Testis (tissue), 2 donors: ENCODE measurements at regions not wholly inside any gene's neighbourhood (a gene's known extent, or its start where the extent isn't known, plus 50 kb on each side); places are given as distances from the start of the nearest gene placed in this dataset.

Experiments used
- POLR2A ChIP-seq: fragments of 450-650 bp; IDR thresholded peaks from one replicate; pipeline ENCODE4 v1.6.1; 2017; ENCODE audit warnings: antibody characterized with exemption, mild to moderate bottlenecking, moderate library complexity
- TF ChIP-seq, protein P1 (sequence below), 3 experiments: fragments of 450-650 bp in 2 of 3; fragments of 200-600 bp in 1 of 3; sonication (generic) in 1 of 3; IDR thresholded peaks; one replicate each; pipeline ENCODE4 v1.5.1; 2016 to 2019; ENCODE audit warnings: antibody characterized with exemption in 3 of 3, mild to moderate bottlenecking in 2 of 3, moderate library complexity in 1 of 3

DNA sequence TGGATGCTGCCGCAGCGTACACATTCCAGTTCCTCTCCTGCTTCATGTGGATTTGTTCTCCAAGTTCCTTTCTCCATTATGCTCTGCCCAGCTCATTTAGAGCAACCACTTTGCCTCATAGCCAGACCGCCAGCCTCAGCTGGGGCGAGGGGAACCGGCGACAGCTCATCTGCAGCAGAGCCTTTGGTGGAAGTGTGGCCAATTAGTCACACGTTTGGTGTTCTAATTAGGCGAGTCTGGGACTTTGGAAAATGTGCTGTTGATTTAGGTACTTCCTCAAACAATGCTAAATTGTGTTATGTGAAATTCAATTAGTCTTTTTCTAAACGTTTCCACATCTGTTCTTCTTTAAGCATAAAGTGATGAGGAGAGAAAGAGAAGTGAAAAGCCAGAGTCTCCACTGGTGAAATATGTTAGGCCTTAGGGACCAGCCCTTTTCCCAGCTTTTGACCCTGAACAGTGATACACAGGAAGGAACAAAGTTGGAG, 217.9 kb downstream of the TBX18 start:
- TF ChIP-seq POLR2A: no peak
- TF ChIP-seq, protein P1, sequence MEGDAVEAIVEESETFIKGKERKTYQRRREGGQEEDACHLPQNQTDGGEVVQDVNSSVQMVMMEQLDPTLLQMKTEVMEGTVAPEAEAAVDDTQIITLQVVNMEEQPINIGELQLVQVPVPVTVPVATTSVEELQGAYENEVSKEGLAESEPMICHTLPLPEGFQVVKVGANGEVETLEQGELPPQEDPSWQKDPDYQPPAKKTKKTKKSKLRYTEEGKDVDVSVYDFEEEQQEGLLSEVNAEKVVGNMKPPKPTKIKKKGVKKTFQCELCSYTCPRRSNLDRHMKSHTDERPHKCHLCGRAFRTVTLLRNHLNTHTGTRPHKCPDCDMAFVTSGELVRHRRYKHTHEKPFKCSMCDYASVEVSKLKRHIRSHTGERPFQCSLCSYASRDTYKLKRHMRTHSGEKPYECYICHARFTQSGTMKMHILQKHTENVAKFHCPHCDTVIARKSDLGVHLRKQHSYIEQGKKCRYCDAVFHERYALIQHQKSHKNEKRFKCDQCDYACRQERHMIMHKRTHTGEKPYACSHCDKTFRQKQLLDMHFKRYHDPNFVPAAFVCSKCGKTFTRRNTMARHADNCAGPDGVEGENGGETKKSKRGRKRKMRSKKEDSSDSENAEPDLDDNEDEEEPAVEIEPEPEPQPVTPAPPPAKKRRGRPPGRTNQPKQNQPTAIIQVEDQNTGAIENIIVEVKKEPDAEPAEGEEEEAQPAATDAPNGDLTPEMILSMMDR (IDR thresholded peaks at IDR 0.05): no peak
